Duodenal mucosa (tissue), 2 donors: ENCODE measurements at regions not wholly inside any gene's neighbourhood (a gene's known extent, or its start where the extent isn't known, plus 50 kb on each side); places are given as distances from the start of the nearest gene placed in this dataset.

Experiments used
- H3K27ac ChIP-seq: one replicate; pipeline ENCODE4 v1.7.0; 2013; ENCODE audit warnings: low read depth, low read length
- H3K27me3 ChIP-seq, 2 donors: one replicate each; pipeline ENCODE4 v1.7.0; 2013; ENCODE audit warnings: low read length in 2 of 2, control low read depth in 1 of 2; ENCODE audit not compliant: insufficient read depth in 2 of 2, control insufficient read depth in 1 of 2
- H3K36me3 ChIP-seq, 2 donors: one replicate each; pipeline ENCODE4 v1.7.0; 2013; ENCODE audit warnings: low read length in 2 of 2, control low read depth in 1 of 2; ENCODE audit not compliant: insufficient read depth in 2 of 2, control insufficient read depth in 1 of 2
- H3K4me1 ChIP-seq, 2 donors: one replicate each; pipeline ENCODE4 v1.7.0; 2013; ENCODE audit warnings: low read length in 2 of 2, control low read depth in 1 of 2; ENCODE audit not compliant: insufficient read depth in 2 of 2, control insufficient read depth in 1 of 2
- H3K4me3 ChIP-seq, 2 donors: one replicate each; pipeline ENCODE4 v1.7.0; 2013; ENCODE audit warnings: low read length in 2 of 2, low read depth in 1 of 2
- H3K9ac ChIP-seq, 2 donors: one replicate each; pipeline ENCODE4 v1.7.0; 2013; ENCODE audit warnings: low read length in 2 of 2, low read depth in 1 of 2
- H3K9me3 ChIP-seq, 2 donors: one replicate each; pipeline ENCODE4 v1.7.0; 2013; ENCODE audit warnings: low read length in 2 of 2, control low read depth in 1 of 2; ENCODE audit not compliant: control insufficient read depth in 1 of 2

GRCh38 chr13:105816994-105817393 lies 718.5 kb downstream of the EFNB2 start:
- no peaks in the 10 kb centered on the region for H3K9me3 ChIP-seq
- H3K36me3 ChIP-seq, result no peaks in the 10 kb centered on the region
- H3K4me1 ChIP-seq, result peaks cover 0 to 4% of the 10 kb centered on the region in 2 donors
- no peaks in the 10 kb centered on the region for H3K27me3 ChIP-seq
- no peak overlapping the region for H3K27ac ChIP-seq
- H3K9ac ChIP-seq, result no peak overlapping the region
- no peak overlapping the region for H3K4me3 ChIP-seq

GRCh38 chr13:105814902-105815250 lies 720.6 kb downstream of the EFNB2 start:
- Histone ChIP-seq H3K4me3 (no peak overlapping the region), H3K36me3 (no peaks in the 10 kb centered on the region), H3K27ac (no peak overlapping the region), H3K9ac (no peak overlapping the region), H3K9me3 (no peaks in the 10 kb centered on the region), H3K27me3 (no peaks in the 10 kb centered on the region), H3K4me1 (peaks cover 0 to 4% of the 10 kb centered on the region in 2 donors)

- Histone ChIP-seq H3K4me3 (no peak overlapping the region), H3K36me3 (no peaks in the 10 kb centered on the region), H3K27ac (no peak overlapping the region), H3K9ac (no peak overlapping the region), H3K9me3 (no peaks in the 10 kb centered on the region), H3K27me3 (no peaks in the 10 kb centered on the region), H3K4me1 (peaks cover 0 to 4% of the 10 kb centered on the region in 2 donors)
Observed at GRCh38 chr13:105814219-105814901, 721.1 kb downstream of the EFNB2 start.

- Histone ChIP-seq H3K9ac (no peak overlapping the region), H3K4me3 (no peak overlapping the region), H3K27ac (no peak overlapping the region), H3K27me3 (no peaks in the 10 kb centered on the region), H3K36me3 (no peaks in the 10 kb centered on the region), H3K4me1 (peaks cover 4 to 31% of the 10 kb centered on the region in 2 donors), H3K9me3 (no peaks in the 10 kb centered on the region)
Observed at GRCh38 chr13:105806628-105806920, 728.9 kb downstream of the EFNB2 start.

GRCh38 chr13:105805892-105806627 lies 729.4 kb downstream of the EFNB2 start:
- no peak overlapping the region for H3K4me3 ChIP-seq
- H3K27ac ChIP-seq, result no peak overlapping the region
- no peaks in the 10 kb centered on the region for H3K27me3 ChIP-seq
- no peaks in the 10 kb centered on the region for H3K9me3 ChIP-seq
- H3K9ac ChIP-seq, result no peak overlapping the region
- no peaks in the 10 kb centered on the region for H3K36me3 ChIP-seq
- peaks cover 4 to 31% of the 10 kb centered on the region in 2 donors for H3K4me1 ChIP-seq

- Histone ChIP-seq H3K36me3 (no peaks in the 10 kb centered on the region), H3K4me1 (peaks cover 4 to 31% of the 10 kb centered on the region in 2 donors), H3K27me3 (no peaks in the 10 kb centered on the region), H3K9ac (no peak overlapping the region), H3K4me3 (no peak overlapping the region), H3K9me3 (no peaks in the 10 kb centered on the region), H3K27ac (no peak overlapping the region)
Observed at GRCh38 chr13:105804561-105805190, 730.8 kb downstream of the EFNB2 start.

- Histone ChIP-seq H3K36me3 (no peaks in the 10 kb centered on the region), H3K27me3 (no peaks in the 10 kb centered on the region), H3K9ac (no peak overlapping the region), H3K9me3 (no peaks in the 10 kb centered on the region), H3K4me3 (no peak overlapping the region), H3K4me1 (no peaks in the 10 kb centered on the region), H3K27ac (no peak overlapping the region)
Observed at GRCh38 chr13:105799155-105799554, 736.3 kb downstream of the EFNB2 start.

GRCh38 chr13:105798541-105798940 lies 736.9 kb downstream of the EFNB2 start:
- Histone ChIP-seq H3K4me3 (no peak overlapping the region), H3K27me3 (no peaks in the 10 kb centered on the region), H3K36me3 (no peaks in the 10 kb centered on the region), H3K4me1 (no peaks in the 10 kb centered on the region), H3K9me3 (no peaks in the 10 kb centered on the region), H3K9ac (no peak overlapping the region), H3K27ac (no peak overlapping the region)

GRCh38 chr13:105796081-105796480 lies 739.4 kb downstream of the EFNB2 start:
- Histone ChIP-seq H3K4me3 (no peak overlapping the region), H3K9me3 (no peaks in the 10 kb centered on the region), H3K9ac (no peak overlapping the region), H3K27me3 (no peaks in the 10 kb centered on the region), H3K36me3 (no peaks in the 10 kb centered on the region), H3K27ac (no peak overlapping the region), H3K4me1 (no peaks in the 10 kb centered on the region)

- H3K9me3 ChIP-seq, result no peaks in the 10 kb centered on the region
- no peak overlapping the region for H3K9ac ChIP-seq
- H3K36me3 ChIP-seq, result no peaks in the 10 kb centered on the region
Observed at GRCh38 chr13:105790923-105791322, 744.5 kb downstream of the EFNB2 start.

More at GRCh38 chr13:105790923-105791322, 744.5 kb downstream of the EFNB2 start:
- H3K27ac ChIP-seq, result no peak overlapping the region
- H3K27me3 ChIP-seq, result no peaks in the 10 kb centered on the region
- no peaks in the 10 kb centered on the region for H3K4me1 ChIP-seq
- H3K4me3 ChIP-seq, result no peak overlapping the region
